ENCODE measurements at regions not wholly inside any gene's neighbourhood (a gene's known extent, or its start where the extent isn't known, plus 50 kb on each side); places are given as distances from the start of the nearest gene placed in this dataset.

- DNase-seq (ENCODE audit: low spot score) = no peak
Observed at GRCh38 chr6:167674486-167674885, 152.2 kb upstream of the AFDN start.

- no peak for DNase-seq (ENCODE audit: low spot score)
Observed at GRCh38 chr6:167676000-167676665, 150.6 kb upstream of the AFDN start.

GRCh38 chr6:167676666-167677421 is 149.9 kb upstream of the AFDN start:
- no peak for DNase-seq (ENCODE audit: low spot score)

- no peak for DNase-seq (ENCODE audit: low spot score)
Observed at GRCh38 chr6:167677422-167677789, 149.3 kb upstream of the AFDN start.

GRCh38 chr6:167678102-167679101 is 148.3 kb upstream of the AFDN start:
- no peak for DNase-seq (ENCODE audit: low spot score)

- DNase-seq (ENCODE audit: low spot score) = no peak
Observed at GRCh38 chr6:167679122-167679736, 147.5 kb upstream of the AFDN start.

GRCh38 chr6:167679790-167680604 is 146.7 kb upstream of the AFDN start:
- no peak for DNase-seq (ENCODE audit: low spot score)

- DNase-seq (ENCODE audit: low spot score) = no peak
Observed at GRCh38 chr6:167680605-167681149, 146.0 kb upstream of the AFDN start.

- no peak for DNase-seq (ENCODE audit: low spot score)
Observed at GRCh38 chr6:167682125-167682524, 144.6 kb upstream of the AFDN start.

- no peak for DNase-seq (ENCODE audit: low spot score)
Observed at GRCh38 chr6:167682546-167683027, 144.1 kb upstream of the AFDN start.

GRCh38 chr6:167683028-167683862 is 143.5 kb upstream of the AFDN start:
- DNase-seq (ENCODE audit: low spot score) = peak; percentile 87

GRCh38 chr6:167684276-167685104 is 142.2 kb upstream of the AFDN start:
- DNase-seq (ENCODE audit: low spot score) = no peak

- DNase-seq (ENCODE audit: low spot score) = no peak
Observed at GRCh38 chr6:167685654-167686053, 141.1 kb upstream of the AFDN start.

GRCh38 chr6:167686204-167686893 is 140.4 kb upstream of the AFDN start:
- DNase-seq (ENCODE audit: low spot score) = no peak

GRCh38 chr6:167687116-167687725 is 139.5 kb upstream of the AFDN start:
- DNase-seq (ENCODE audit: low spot score) = no peak

GRCh38 chr6:167688123-167688522 is 138.6 kb upstream of the AFDN start:
- no peak for DNase-seq (ENCODE audit: low spot score)

GRCh38 chr6:167689278-167689677 is 137.4 kb upstream of the AFDN start:
- DNase-seq (ENCODE audit: low spot score) = no peak

- DNase-seq (ENCODE audit: low spot score) = no peak
Observed at GRCh38 chr6:167689751-167690150, 137.0 kb upstream of the AFDN start.
